Brain microvascular endothelial cell (primary cell): ENCODE measurements at regions not wholly inside any gene's neighbourhood (a gene's known extent, or its start where the extent isn't known, plus 50 kb on each side); places are given as distances from the start of the nearest gene placed in this dataset.

ENCODE experiments used
- DNase-seq: peaks from one replicate; pipeline ENCODE4 v3.0.0-alpha.2; 2020
- H3K27ac ChIP-seq: fragments of 250-450 bp; sonication (Bioruptor Pico); 2 replicates; pipeline ENCODE4 v1.5.1; 2020; ENCODE audit warnings: mild to moderate bottlenecking, moderate library complexity
- H3K27me3 ChIP-seq: fragments of 250-450 bp; sonication (Bioruptor Pico); replicated peaks from 2 replicates; pipeline ENCODE4 v1.5.1; 2020; ENCODE audit warnings: mild to moderate bottlenecking
- H3K36me3 ChIP-seq: fragments of 250-450 bp; sonication (Bioruptor Pico); replicated peaks from 2 replicates; pipeline ENCODE4 v1.5.1; 2020; ENCODE audit warnings: mild to moderate bottlenecking
- H3K4me3 ChIP-seq: 2 replicates; pipeline ENCODE4 v1.5.1; 2011; ENCODE audit warnings: low read depth, mild to moderate bottlenecking, control low read depth, low read length, moderate library complexity
- in situ Hi-C: cut with HindIII; loops from 2 replicates; pipeline ENCODE4 v1.10.0; 2017; ENCODE audit warnings: low sequenced_read_pairs, low pct_ligation_motif_present
- TF ChIP-seq, protein P1 (sequence below): IDR thresholded peaks from 2 replicates; pipeline ENCODE4 v1.5.1; 2011; ENCODE audit warnings: low read depth, mild to moderate bottlenecking, moderate library complexity, low read length, control low read depth, inconsistent platforms; ENCODE audit errors: missing control alignments

GRCh38 chr2:8061219-8061618 is 620.6 kb upstream of the ID2 start:
- in situ Hi-C loops: no loop called here
- Histone ChIP-seq H3K27me3 (no peaks in the 10 kb centered on the region), H3K27ac (no peak overlapping the region), H3K4me3 (no peak overlapping the region), H3K36me3 (no peaks in the 10 kb centered on the region)
- DNase-seq: no peak
- TF ChIP-seq, protein P1, sequence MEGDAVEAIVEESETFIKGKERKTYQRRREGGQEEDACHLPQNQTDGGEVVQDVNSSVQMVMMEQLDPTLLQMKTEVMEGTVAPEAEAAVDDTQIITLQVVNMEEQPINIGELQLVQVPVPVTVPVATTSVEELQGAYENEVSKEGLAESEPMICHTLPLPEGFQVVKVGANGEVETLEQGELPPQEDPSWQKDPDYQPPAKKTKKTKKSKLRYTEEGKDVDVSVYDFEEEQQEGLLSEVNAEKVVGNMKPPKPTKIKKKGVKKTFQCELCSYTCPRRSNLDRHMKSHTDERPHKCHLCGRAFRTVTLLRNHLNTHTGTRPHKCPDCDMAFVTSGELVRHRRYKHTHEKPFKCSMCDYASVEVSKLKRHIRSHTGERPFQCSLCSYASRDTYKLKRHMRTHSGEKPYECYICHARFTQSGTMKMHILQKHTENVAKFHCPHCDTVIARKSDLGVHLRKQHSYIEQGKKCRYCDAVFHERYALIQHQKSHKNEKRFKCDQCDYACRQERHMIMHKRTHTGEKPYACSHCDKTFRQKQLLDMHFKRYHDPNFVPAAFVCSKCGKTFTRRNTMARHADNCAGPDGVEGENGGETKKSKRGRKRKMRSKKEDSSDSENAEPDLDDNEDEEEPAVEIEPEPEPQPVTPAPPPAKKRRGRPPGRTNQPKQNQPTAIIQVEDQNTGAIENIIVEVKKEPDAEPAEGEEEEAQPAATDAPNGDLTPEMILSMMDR: no peak

- Histone ChIP-seq H3K36me3 (no peaks in the 10 kb centered on the region), H3K4me3 (no peak overlapping the region), H3K27me3 (no peaks in the 10 kb centered on the region), H3K27ac (no peak overlapping the region)
- TF ChIP-seq, protein P1: no peak
- in situ Hi-C loops: no loop called here
- DNase-seq: no peak
These were observed 617.3 kb upstream of the ID2 start for GRCh38 chr2:8064603-8065002.

DNA sequence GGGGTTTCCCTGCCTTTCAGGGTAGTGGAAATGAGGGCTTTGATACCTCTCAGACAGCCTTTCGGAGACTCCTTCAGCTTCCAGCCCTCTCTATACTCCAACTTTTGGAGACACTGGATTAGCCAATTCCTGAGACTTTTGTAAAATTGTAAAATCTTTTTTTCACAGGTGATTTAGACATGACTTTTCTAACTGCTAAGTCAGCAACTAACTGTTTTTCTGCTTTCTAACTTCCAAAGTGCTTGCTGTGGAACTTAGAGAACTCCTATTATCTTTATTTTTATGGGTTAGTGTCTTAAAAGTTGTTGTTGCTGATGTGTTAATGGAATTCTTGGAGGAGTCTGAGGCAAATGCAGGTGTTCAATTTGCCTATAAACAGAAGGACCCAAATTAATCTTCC is 616.7 kb upstream of the ID2 start:
- DNase-seq: no peak
- Histone ChIP-seq H3K36me3 (no peaks in the 10 kb centered on the region), H3K27me3 (no peaks in the 10 kb centered on the region), H3K4me3 (no peak overlapping the region), H3K27ac (no peak overlapping the region)
- TF ChIP-seq, protein P1: no peak
- in situ Hi-C loops: no loop called here

DNA sequence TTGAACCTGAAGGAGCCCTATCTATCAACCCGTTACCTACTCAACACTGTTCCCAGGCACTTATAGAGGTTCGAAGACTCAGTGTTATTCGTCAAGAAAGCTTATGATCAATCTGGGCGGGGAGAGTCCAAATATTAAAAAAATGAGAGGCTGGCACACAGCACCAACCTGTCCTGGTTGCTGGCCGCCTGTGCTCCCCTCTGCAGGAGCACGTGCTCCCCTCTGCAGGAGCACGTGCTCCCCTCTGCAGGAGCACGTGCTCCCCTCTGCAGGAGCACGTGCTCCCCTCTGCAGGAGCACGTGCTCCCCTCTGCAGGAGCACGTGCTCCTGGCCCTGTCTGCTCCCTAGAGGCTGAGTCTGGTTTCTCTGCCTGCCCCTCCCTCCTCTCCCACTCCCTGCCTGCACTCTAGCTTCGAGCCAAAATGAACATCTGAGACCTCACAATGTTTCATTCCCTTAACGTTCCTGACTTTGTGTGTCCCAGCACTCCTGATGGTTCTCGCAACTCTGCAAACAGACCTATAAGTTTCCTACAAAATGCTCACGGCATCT is 614.0 kb upstream of the ID2 start:
- no peak overlapping the region for H3K27ac ChIP-seq
- H3K4me3 ChIP-seq: no peak overlapping the region
- TF ChIP-seq, protein P1: no peak
- in situ Hi-C loops: no loop called here
- no peaks in the 10 kb centered on the region for H3K36me3 ChIP-seq
- no peaks in the 10 kb centered on the region for H3K27me3 ChIP-seq
- DNase-seq: no peak

DNA sequence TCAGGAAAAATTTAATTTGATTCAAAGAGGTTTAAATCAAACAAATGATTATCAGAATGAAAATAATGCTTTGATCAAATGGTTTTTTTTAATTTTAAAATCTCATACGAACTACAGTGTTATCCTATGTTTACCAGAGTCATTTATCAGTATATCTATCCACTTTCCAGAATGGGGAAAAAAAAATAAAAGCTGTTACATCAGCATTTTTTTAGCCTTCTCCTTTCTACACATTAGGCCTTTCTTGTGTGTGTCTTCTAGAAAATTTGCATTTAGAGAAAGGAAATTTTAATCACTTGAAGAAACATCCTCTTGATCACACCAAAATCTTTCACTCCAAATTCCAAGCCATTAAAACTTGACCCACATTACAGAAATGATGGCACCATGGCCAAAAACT is 608.9 kb upstream of the ID2 start:
- Histone ChIP-seq H3K36me3 (no peaks in the 10 kb centered on the region), H3K4me3 (no peak overlapping the region), H3K27me3 (no peaks in the 10 kb centered on the region), H3K27ac (no peak overlapping the region)
- in situ Hi-C loops: no loop called here
- TF ChIP-seq, protein P1: no peak
- DNase-seq: no peak

DNA sequence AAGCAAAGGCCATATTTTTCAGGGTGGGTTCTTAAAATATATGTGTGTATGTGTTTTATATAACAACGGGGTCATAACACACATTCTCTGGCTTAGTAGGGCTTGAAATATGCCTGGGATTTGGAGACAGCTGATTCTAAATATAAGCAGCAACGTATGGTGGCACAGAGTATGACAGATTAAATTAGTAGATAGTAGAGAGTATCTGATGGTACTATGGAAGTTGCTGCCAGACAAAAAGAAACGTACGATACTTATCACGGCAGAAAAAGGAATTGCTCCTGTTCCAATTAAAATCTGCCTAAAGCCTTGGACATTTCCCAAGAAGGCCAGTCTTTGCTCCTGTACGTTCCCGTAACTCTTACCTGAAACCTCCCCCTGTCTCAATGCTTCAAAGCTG is 607.9 kb upstream of the ID2 start:
- DNase-seq: no peak
- TF ChIP-seq, protein P1: no peak
- H3K4me3 ChIP-seq: no peak overlapping the region
- in situ Hi-C loops: no loop called here
- no peaks in the 10 kb centered on the region for H3K36me3 ChIP-seq
- no peak overlapping the region for H3K27ac ChIP-seq
- no peaks in the 10 kb centered on the region for H3K27me3 ChIP-seq
